Fibroblast of villous mesenchyme (primary cell): ENCODE measurements at regions not wholly inside any gene's neighbourhood (a gene's known extent, or its start where the extent isn't known, plus 50 kb on each side); places are given as distances from the start of the nearest gene placed in this dataset.

ENCODE experiments used
- DNase-seq: peaks from one replicate; pipeline ENCODE4 v3.0.0-alpha.2; 2010; ENCODE audit warnings: low read depth
- H3K4me3 ChIP-seq: 2 replicates; pipeline ENCODE4 v1.5.1; 2011; ENCODE audit warnings: low read depth, mild to moderate bottlenecking, low read length
- CTCF ChIP-seq: IDR thresholded peaks from 2 replicates; pipeline ENCODE4 v1.5.1; 2012; ENCODE audit warnings: low read depth, mild to moderate bottlenecking, low read length; ENCODE audit not compliant: insufficient read depth

- no peak for TF ChIP-seq CTCF
- no peak for DNase-seq
- H3K4me3 ChIP-seq, result no peak overlapping the region
These were observed 847.1 kb downstream of the FAM181B start for GRCh38 chr11:81886406-81887075.

- H3K4me3 ChIP-seq, result no peak overlapping the region
- no peak for DNase-seq
- no peak for TF ChIP-seq CTCF
These were observed 859.0 kb downstream of the FAM181B start for GRCh38 chr11:81874635-81875034.

GRCh38 chr11:81870815-81871214 lies 862.8 kb downstream of the FAM181B start:
- H3K4me3 ChIP-seq, result no peak overlapping the region
- DNase-seq, result no peak
- no peak for TF ChIP-seq CTCF

GRCh38 chr11:81870066-81870412 lies 863.6 kb downstream of the FAM181B start:
- H3K4me3 ChIP-seq, result no peak overlapping the region
- DNase-seq, result no peak
- no peak for TF ChIP-seq CTCF

- no peak for DNase-seq
These were observed 864.2 kb downstream of the FAM181B start for GRCh38 chr11:81869351-81870065.

GRCh38 chr11:81866896-81867295 lies 866.8 kb downstream of the FAM181B start:
- no peak for TF ChIP-seq CTCF
- DNase-seq, result no peak
- no peak overlapping the region for H3K4me3 ChIP-seq

More at GRCh38 chr11:81869351-81870065, 864.2 kb downstream of the FAM181B start:
- no peak overlapping the region for H3K4me3 ChIP-seq
- no peak for TF ChIP-seq CTCF
